ENCODE measurements at regions not wholly inside any gene's neighbourhood (a gene's known extent, or its start where the extent isn't known, plus 50 kb on each side); places are given as distances from the start of the nearest gene placed in this dataset.

DNA sequence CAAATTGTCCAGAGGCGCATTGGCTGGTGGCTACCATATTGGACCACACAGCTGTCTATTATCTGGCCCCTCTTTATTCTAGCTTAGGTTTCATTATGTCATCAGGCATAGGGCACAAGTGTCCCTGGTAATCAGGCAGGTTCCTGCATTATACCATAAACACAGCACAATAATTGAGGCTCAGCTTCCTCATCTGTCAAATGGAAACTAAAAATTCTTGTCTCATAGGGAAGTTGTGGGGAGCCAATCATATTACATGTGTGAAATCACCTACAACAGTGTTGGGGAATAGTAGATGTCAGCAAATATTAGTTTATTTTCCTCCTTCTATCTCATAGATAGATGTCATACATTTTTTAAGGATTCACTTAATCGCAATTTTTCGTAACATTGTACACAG, 231.0 kb upstream of the SORL1-AS1 start:
- Histone ChIP-seq H3K36me3 (ENCODE audit: insufficient read depth, low read length) (no peaks in the 10 kb centered on the region), H3K79me2 (replicated peaks; ENCODE audit: insufficient read depth, low read length) (no peaks in the 10 kb centered on the region), H3K27ac (ENCODE audit: low read length) (no peak overlapping the region), H3K27me3 (ENCODE audit: insufficient read depth, low read depth, low read length) (no peaks in the 10 kb centered on the region), H3K4me2 (ENCODE audit: low read length) (no peak overlapping the region), H3K9me2 (ENCODE audit: insufficient read depth, low read length) (no peaks in the 10 kb centered on the region), H3K4me3 (ENCODE audit: low read length) (no peak overlapping the region), H4K20me1 (ENCODE audit: insufficient read depth) (no peaks in the 10 kb centered on the region), H3K9ac (ENCODE audit: low read length) (no peak overlapping the region), H3F3A (ENCODE audit: insufficient read depth, low read length, poor library complexity, severe bottlenecking) (no peaks in the 10 kb centered on the region), H2AFZ (ENCODE audit: low read depth, low read length) (no peak overlapping the region), H3K9me3 (ENCODE audit: low read length) (no peaks in the 10 kb centered on the region)
- no peak for TF ChIP-seq REST (IDR thresholded peaks at IDR 0.05; ENCODE audit: borderline replicate concordance)
- TF ChIP-seq POLR2AphosphoS5 (IDR thresholded peaks at IDR 0.05), result no peak
- no peak for TF ChIP-seq TAF1 (IDR thresholded peaks at IDR 0.05; ENCODE audit: low read depth)
- no peak for TF ChIP-seq EP300 (conservative IDR thresholded peaks at IDR 0.05; ENCODE audit: poor library complexity, severe bottlenecking)
- TF ChIP-seq SMC3 (conservative IDR thresholded peaks at IDR 0.05; ENCODE audit: poor library complexity), result no peak
- TF ChIP-seq RAD21 (conservative IDR thresholded peaks at IDR 0.05), result no peak
- TF ChIP-seq MXI1 (conservative IDR thresholded peaks at IDR 0.05; ENCODE audit: poor library complexity, severe bottlenecking), result no peak
- no peak for TF ChIP-seq EZH2 (IDR thresholded peaks at IDR 0.05; ENCODE audit: borderline replicate concordance, insufficient read depth, low read length, poor library complexity, severe bottlenecking)
- TF ChIP-seq, protein P1, sequence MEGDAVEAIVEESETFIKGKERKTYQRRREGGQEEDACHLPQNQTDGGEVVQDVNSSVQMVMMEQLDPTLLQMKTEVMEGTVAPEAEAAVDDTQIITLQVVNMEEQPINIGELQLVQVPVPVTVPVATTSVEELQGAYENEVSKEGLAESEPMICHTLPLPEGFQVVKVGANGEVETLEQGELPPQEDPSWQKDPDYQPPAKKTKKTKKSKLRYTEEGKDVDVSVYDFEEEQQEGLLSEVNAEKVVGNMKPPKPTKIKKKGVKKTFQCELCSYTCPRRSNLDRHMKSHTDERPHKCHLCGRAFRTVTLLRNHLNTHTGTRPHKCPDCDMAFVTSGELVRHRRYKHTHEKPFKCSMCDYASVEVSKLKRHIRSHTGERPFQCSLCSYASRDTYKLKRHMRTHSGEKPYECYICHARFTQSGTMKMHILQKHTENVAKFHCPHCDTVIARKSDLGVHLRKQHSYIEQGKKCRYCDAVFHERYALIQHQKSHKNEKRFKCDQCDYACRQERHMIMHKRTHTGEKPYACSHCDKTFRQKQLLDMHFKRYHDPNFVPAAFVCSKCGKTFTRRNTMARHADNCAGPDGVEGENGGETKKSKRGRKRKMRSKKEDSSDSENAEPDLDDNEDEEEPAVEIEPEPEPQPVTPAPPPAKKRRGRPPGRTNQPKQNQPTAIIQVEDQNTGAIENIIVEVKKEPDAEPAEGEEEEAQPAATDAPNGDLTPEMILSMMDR (IDR thresholded peaks at IDR 0.05; ENCODE audit: poor library complexity, severe bottlenecking), result no peak

Small RNAs in the stretch of these regions (small RNA-seq; reads per million reads assigned to genes)
- gene RNU6-256P, result 0 to 3.1 (median 0.76) reads per million in 3 experiments

All from neural cell (in vitro differentiated cells).